H1 (cell line): ENCODE measurements at regions not wholly inside any gene's neighbourhood (a gene's known extent, or its start where the extent isn't known, plus 50 kb on each side); places are given as distances from the start of the nearest gene placed in this dataset.

ENCODE experiments used
- CTCF ChIA-PET: fragments of 300-600 bp; sonication (Branson Sonifier 250); formaldehyde crosslinking; loops from one replicate; lab custom pipeline; 2021; ENCODE audit not compliant: partially characterized antibody; lab: Charles Lee
- POLR2A ChIA-PET: fragments of 300-600 bp; sonication (Branson Sonifier 250); formaldehyde crosslinking; loops from one replicate; lab custom pipeline; 2021; ENCODE audit warnings: inconsistent platforms; ENCODE audit not compliant: partially characterized antibody; lab: Charles Lee
- DNase-seq, 2 experiments: peaks; one replicate each; pipeline versions ENCODE4 v3.0.0 to v3.0.0-alpha.2; 2010 to 2022; ENCODE audit warnings: low spot score in 2 of 2, low read depth in 1 of 2, mixed read lengths in 1 of 2
- FAIRE-seq: peaks from 2 replicates; lab custom pipeline; 2011; peaks lifted over from hg19 to GRCh38; lab: Jason Lieb, UNC
- H2AFZ ChIP-seq: 2 replicates; pipeline ENCODE4 v1.8.1; 2012; ENCODE audit warnings: low read length, inconsistent platforms
- H2AK5ac ChIP-seq: 2 replicates; pipeline ENCODE4 v1.6.1; 2013; ENCODE audit warnings: low read depth, low read length
- H2BK120ac ChIP-seq: replicated peaks from 2 replicates; pipeline ENCODE3; 2013; ENCODE audit warnings: low read depth, low read length, inconsistent platforms
- H2BK12ac ChIP-seq: 2 replicates; pipeline ENCODE4 v1.6.1; 2013; ENCODE audit warnings: low read depth, low read length
- H2BK15ac ChIP-seq: 2 replicates; pipeline ENCODE4 v1.6.1; 2013; ENCODE audit warnings: low read length
- H2BK20ac ChIP-seq: 2 replicates; pipeline ENCODE4 v1.6.1; 2013; ENCODE audit warnings: low read length
- H2BK5ac ChIP-seq: 2 replicates; pipeline ENCODE4 v1.6.1; 2013; ENCODE audit warnings: low read depth, low read length
- H3K14ac ChIP-seq: 2 replicates; pipeline ENCODE4 v1.6.1; 2013; ENCODE audit warnings: inconsistent platforms; ENCODE audit not compliant: insufficient read length
- H3K18ac ChIP-seq: 2 replicates; pipeline ENCODE4 v1.6.1; 2013; ENCODE audit warnings: low read length; ENCODE audit errors: extremely low read depth
- H3K23ac ChIP-seq: 2 replicates; pipeline ENCODE4 v1.6.1; 2013; ENCODE audit warnings: inconsistent platforms; ENCODE audit not compliant: insufficient read length
- H3K23me2 ChIP-seq: 2 replicates; pipeline ENCODE4 v1.6.1; 2013; ENCODE audit warnings: low read depth, low read length
- H3K27ac ChIP-seq: 2 replicates; pipeline ENCODE4 v1.6.1; 2011; ENCODE audit warnings: low read depth, low read length, inconsistent platforms
- H3K27me3 ChIP-seq, 4 experiments: replicated peaks in 1 of 4; 1 replicate in 1 of 4; 2 replicates in 3 of 4; pipeline versions ENCODE4 v1.6.1 to v1.8.1; 2011 to 2013; ENCODE audit warnings: low read length in 3 of 4, mild to moderate bottlenecking in 3 of 4, inconsistent platforms in 2 of 4, mixed read lengths in 2 of 4, moderate library complexity in 1 of 4; ENCODE audit not compliant: control insufficient read depth in 3 of 4, insufficient read depth in 3 of 4; ENCODE audit errors: extremely low read depth in 1 of 4
- H3K36me3 ChIP-seq, 4 experiments: 2 replicates each; pipeline versions ENCODE4 v1.6.1 to v1.8.1; 2011 to 2013; ENCODE audit warnings: mild to moderate bottlenecking in 4 of 4, low read length in 3 of 4, moderate library complexity in 2 of 4, control low read depth in 1 of 4, inconsistent platforms in 1 of 4; ENCODE audit not compliant: insufficient read depth in 4 of 4, control insufficient read depth in 2 of 4
- H3K4ac ChIP-seq: replicated peaks from 2 replicates; pipeline ENCODE3; 2013; ENCODE audit warnings: low read length, low read depth, mixed read lengths, inconsistent platforms; ENCODE audit not compliant: insufficient read length
- H3K4me1 ChIP-seq, 4 experiments: replicated peaks in 1 of 4; 1 replicate in 1 of 4; 2 replicates in 3 of 4; pipeline versions ENCODE4 v1.6.1 to v1.8.1; 2011 to 2013; ENCODE audit warnings: low read length in 3 of 4, inconsistent platforms in 2 of 4, mixed read lengths in 1 of 4; ENCODE audit not compliant: insufficient read depth in 4 of 4, control insufficient read depth in 3 of 4
- H3K4me2 ChIP-seq, 2 experiments: 2 replicates each; pipeline versions ENCODE4 v1.6.1 to v1.8.1; 2011 to 2013; ENCODE audit warnings: low read depth in 2 of 2, low read length in 2 of 2, control low read depth in 1 of 2, inconsistent platforms in 1 of 2, mild to moderate bottlenecking in 1 of 2; ENCODE audit not compliant: insufficient read depth in 1 of 2
- H3K4me3 ChIP-seq, 4 experiments: fragments of 200-600, 300-600 bp in 1 of 4; sonication (generic), shearing (Covaris generic), sonication (Bioruptor Twin) in 1 of 4; 2 replicates each; pipeline versions ENCODE4 v1.5.1 to v1.8.1; 2011 to 2016; ENCODE audit warnings: low read length in 4 of 4, low read depth in 3 of 4, control low read depth in 2 of 4, inconsistent platforms in 2 of 4, mild to moderate bottlenecking in 2 of 4, mixed read lengths in 1 of 4, moderate library complexity in 1 of 4; ENCODE audit not compliant: insufficient read depth in 2 of 4; ENCODE audit errors: extremely low read depth in 1 of 4
- H3K56ac ChIP-seq: replicated peaks from 2 replicates; pipeline ENCODE3; 2013; ENCODE audit warnings: low read depth, mild to moderate bottlenecking, mixed read lengths, low read length, inconsistent platforms; ENCODE audit not compliant: insufficient read length
- H3K79me1 ChIP-seq: 2 replicates; pipeline ENCODE4 v1.6.1; 2013; ENCODE audit warnings: low read depth, low read length, control low read depth
- H3K79me2 ChIP-seq, 2 experiments: 2 replicates each; pipeline versions ENCODE4 v1.6.1 to v1.8.1; 2012 to 2013; ENCODE audit warnings: low read length in 2 of 2, mild to moderate bottlenecking in 2 of 2, inconsistent platforms in 1 of 2; ENCODE audit not compliant: insufficient read depth in 2 of 2, control insufficient read depth in 1 of 2
- H3K9ac ChIP-seq, 4 experiments: replicated peaks in 1 of 4; 1 replicate in 1 of 4; 2 replicates in 3 of 4; pipeline versions ENCODE4 v1.6.1 to v1.8.1; 2011 to 2013; ENCODE audit warnings: low read depth in 3 of 4, low read length in 3 of 4, control low read depth in 2 of 4, mild to moderate bottlenecking in 2 of 4, moderate library complexity in 2 of 4, inconsistent platforms in 1 of 4; ENCODE audit errors: extremely low read depth in 1 of 4
- H3K9me3 ChIP-seq, 2 experiments: 2 replicates each; pipeline versions ENCODE4 v1.6.1 to v1.8.1; 2012 to 2013; ENCODE audit warnings: mild to moderate bottlenecking in 2 of 2, moderate library complexity in 2 of 2, control low read depth in 1 of 2, inconsistent platforms in 1 of 2, low read depth in 1 of 2, low read length in 1 of 2, mixed read lengths in 1 of 2; ENCODE audit not compliant: insufficient read depth in 2 of 2
- H4K20me1 ChIP-seq, 2 experiments: replicated peaks in 1 of 2; 2 replicates each; pipeline versions ENCODE3 to v1.8.1; 2011 to 2013; ENCODE audit warnings: inconsistent platforms in 2 of 2, low read length in 2 of 2, mild to moderate bottlenecking in 1 of 2; ENCODE audit not compliant: insufficient read depth in 2 of 2, control insufficient read depth in 1 of 2
- H4K5ac ChIP-seq: 2 replicates; pipeline ENCODE4 v1.6.1; 2013; ENCODE audit warnings: low read length, low read depth, mixed read lengths, inconsistent platforms; ENCODE audit not compliant: insufficient read length
- H4K8ac ChIP-seq: 2 replicates; pipeline ENCODE4 v1.8.0; 2013; ENCODE audit warnings: mild to moderate bottlenecking, moderate library complexity, low read length, inconsistent platforms; ENCODE audit not compliant: insufficient read depth; ENCODE audit errors: extremely low read depth
- H4K91ac ChIP-seq: replicated peaks from 2 replicates; pipeline ENCODE3; 2013; ENCODE audit warnings: low read length, mixed read lengths, inconsistent platforms; ENCODE audit not compliant: insufficient read length
- ASH2L ChIP-seq: fragments of 200-600, 300-600 bp; sonication (generic); IDR thresholded peaks from one replicate; pipeline ENCODE4 v1.7.1; 2017; ENCODE audit warnings: low read length
- BCL11A ChIP-seq, 2 experiments: IDR thresholded peaks; one replicate each; pipeline ENCODE4 v1.6.1; 2011; ENCODE audit warnings: low read depth in 2 of 2, low read length in 2 of 2, mild to moderate bottlenecking in 2 of 2
- BRCA1 ChIP-seq: IDR thresholded peaks from 2 replicates; pipeline ENCODE4 v1.6.1; 2012; ENCODE audit warnings: low read depth, low read length, improper control_type of control experiment
- HDAC2 ChIP-seq, 2 experiments: fragments of 300-600 bp in 1 of 2; sonication (generic) in 1 of 2; IDR thresholded peaks; 2 replicates each; pipeline ENCODE4 v1.6.1; 2011 to 2012; ENCODE audit warnings: low read depth in 2 of 2, low read length in 2 of 2, mild to moderate bottlenecking in 2 of 2, moderate library complexity in 2 of 2, borderline replicate concordance in 1 of 2, inconsistent platforms in 1 of 2
- POLR2AphosphoS5 ChIP-seq: IDR thresholded peaks from 2 replicates; pipeline ENCODE4 v1.6.1; 2011; ENCODE audit warnings: low read depth, low read length
- TCF12 ChIP-seq: IDR thresholded peaks from 2 replicates; pipeline ENCODE4 v1.6.1; 2011; ENCODE audit warnings: low read depth, mild to moderate bottlenecking, low read length
- WGBS, 2 experiments: shearing (Covaris generic) in 1 of 2; methylation state at CpG; one replicate each; pipeline versions ENCODE4 v1.1.6 to v1.1.7; 2013 to 2015; ENCODE audit warnings: low lambda C conversion rate in 2 of 2, mixed read lengths in 2 of 2, inconsistent platforms in 1 of 2, low coverage in 1 of 2, missing lambda C conversion rate in 1 of 2; ENCODE audit not compliant: insufficient replicate concordance in 2 of 2, insufficient coverage in 1 of 2, insufficient read length in 1 of 2; ENCODE audit errors: extremely low coverage in 1 of 2, missing lambda C conversion rate in 1 of 2; 5-methylcytosine and 5-hydroxymethylcytosine counted together

DNA sequence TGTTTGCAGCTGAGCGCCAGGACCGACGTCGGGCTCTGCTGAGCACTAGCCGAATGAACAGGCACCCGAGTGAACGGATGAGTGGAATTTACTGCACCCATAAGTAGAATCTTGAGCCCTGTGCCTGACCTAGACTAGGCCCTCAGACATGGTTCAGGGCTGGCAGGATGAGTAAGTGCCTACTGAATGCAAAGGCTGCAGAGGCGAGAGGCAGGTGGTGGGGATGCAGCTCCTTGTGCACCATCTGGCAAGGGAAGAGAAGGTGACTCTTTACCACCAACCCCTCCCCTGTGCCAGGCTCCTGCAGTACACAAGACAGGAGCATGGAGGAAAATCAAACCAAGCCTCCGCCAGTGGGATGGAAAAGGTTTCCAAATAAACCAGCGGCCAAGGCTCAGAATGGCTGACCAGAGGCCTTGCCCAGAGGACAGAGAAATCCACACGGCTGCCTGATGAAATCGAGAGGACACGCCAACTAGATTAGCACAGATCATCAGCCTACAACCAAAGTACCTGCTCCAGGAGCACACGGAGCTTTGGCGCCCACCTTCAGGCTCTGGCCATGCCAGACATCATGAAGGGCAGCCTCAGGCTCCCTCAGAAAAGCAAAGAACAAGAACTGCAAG is 141.7 kb upstream of the IQSEC1 start:
- Histone ChIP-seq H3K27ac (no peak overlapping the region), H3K79me1 (no peaks in the 10 kb centered on the region)

More for the DNA sequence above, 141.7 kb upstream of the IQSEC1 start:
- ChIA-PET POLR2A (interaction anchor here (0.7 kb wide), 1 partner anchor 13 kb away, joined by 3 read pairs; no protein-coding TSS in a partner anchor), CTCF (interaction anchor here (0.7 to 3.1 kb wide), 15 partner anchors 9 to 241 kb away, joined by 3 to 20 read pairs (median 4); no protein-coding TSS in a partner anchor)
- Histone ChIP-seq H3K23me2 (no peaks in the 10 kb centered on the region), H2BK15ac (no peak overlapping the region), H2BK5ac (no peak overlapping the region), H2AK5ac (no peak overlapping the region), H3K4me1 (peaks cover 0 to 9% (median 2%) of the 10 kb centered on the region in 4 experiments; a peak in 3 of 7 replicates), H4K20me1 (peaks cover 0 to 2% of the 10 kb centered on the region in 2 experiments), H3K14ac (no peak overlapping the region), H4K8ac (no peak overlapping the region), H3K18ac (no peak overlapping the region), H4K91ac (no peak overlapping the region), H3K4ac (no peak overlapping the region), H2BK20ac (no peak overlapping the region), H3K23ac (no peak overlapping the region), H3K56ac (no peak overlapping the region), H2BK120ac (no peak overlapping the region), H3K27me3 (no peaks in the 10 kb centered on the region), H3K79me2 (no peaks in the 10 kb centered on the region), H2AFZ (no peak overlapping the region), H3K4me2 (no peak overlapping the region), H3K36me3 (no peaks in the 10 kb centered on the region), H4K5ac (no peak overlapping the region), H2BK12ac (no peak overlapping the region), H3K4me3 (no peak overlapping the region), H3K9ac (no peak overlapping the region), H3K9me3 (no peaks in the 10 kb centered on the region)
- TF ChIP-seq ASH2L, result no peak
- no peak for TF ChIP-seq HDAC2 (IDR thresholded peaks at IDR 0.05; ENCODE audit: borderline replicate concordance in 1 of 2, low read depth in 2 of 2, low read length in 2 of 2)
- no peak for TF ChIP-seq POLR2AphosphoS5
- TF ChIP-seq BCL11A (IDR thresholded peaks at IDR 0.05; ENCODE audit: low read depth in 2 of 2, low read length in 2 of 2), result no peak
- no peak for TF ChIP-seq BRCA1
- TF ChIP-seq TCF12, result no peak
- FAIRE-seq, result no peak
- whole genome bisulfite sequencing, 2 experiments, result 89% methylated on average over 15 of the region's 15 CpGs; no CpG with 5 or more reads in 1 of the 2 experiments
- DNase-seq, result no peak
